ENCODE measurements at regions not wholly inside any gene's neighbourhood (a gene's known extent, or its start where the extent isn't known, plus 50 kb on each side); places are given as distances from the start of the nearest gene placed in this dataset.

GRCh38 chr15:38648121-38648843 is 83.7 kb upstream of the RASGRP1 start:
- no peak for DNase-seq

DNA sequence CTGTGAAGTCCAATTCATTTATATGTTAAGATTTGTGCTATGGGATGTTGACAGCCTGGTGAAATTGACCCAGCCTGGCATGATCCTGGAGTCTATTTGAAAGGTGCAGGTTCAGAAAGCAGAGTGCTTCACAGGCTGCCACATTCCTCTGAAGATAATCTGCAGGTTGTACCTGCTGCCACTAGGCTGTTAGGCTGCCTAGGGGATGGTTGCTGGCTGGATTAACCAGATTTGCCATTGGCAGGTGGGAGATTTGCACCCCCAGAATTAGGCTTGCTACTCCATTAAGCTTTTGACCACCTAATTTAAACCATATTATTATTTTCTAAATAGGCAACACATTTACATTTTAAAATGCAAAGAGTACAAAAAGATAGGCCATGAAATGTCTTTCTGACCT is 85.8 kb upstream of the RASGRP1 start:
- DNase-seq = no peak

GRCh38 chr15:38650936-38651327 is 86.3 kb upstream of the RASGRP1 start:
- DNase-seq = no peak

DNA sequence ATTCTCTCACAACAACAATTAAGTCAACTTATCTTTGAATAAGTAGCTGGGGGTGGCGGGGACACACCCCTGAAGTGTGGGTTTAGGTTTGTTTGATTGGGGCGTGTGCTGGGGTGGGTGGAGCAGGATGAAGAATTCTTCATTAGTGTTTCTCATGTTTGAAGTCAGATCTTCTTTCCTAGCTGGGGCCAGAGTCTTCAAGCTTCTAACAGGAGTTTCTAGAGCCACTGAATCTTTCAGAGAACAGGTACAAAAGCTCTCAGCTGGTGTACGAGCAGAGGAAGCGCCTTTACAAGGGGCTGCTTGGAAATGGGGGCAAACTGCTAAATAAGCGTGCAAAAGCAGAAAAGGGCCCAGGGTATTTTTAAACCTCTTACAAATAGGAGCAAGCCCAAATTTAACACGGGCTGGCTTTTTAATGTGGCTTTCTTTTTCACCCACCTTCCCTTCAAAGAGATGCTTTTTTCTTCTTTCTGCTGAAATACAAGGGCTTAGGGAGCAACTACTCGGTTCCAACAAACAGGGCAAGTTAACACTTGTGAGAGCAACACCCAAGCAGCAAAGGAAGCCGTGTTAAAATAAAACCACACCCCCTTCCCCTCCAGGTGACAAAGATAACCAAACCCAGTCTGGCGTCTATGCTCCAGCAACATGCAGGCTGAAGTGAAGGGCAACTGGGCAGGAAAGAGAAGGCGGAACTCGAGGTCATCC is 86.9 kb upstream of the RASGRP1 start:
- no peak for DNase-seq

DNA sequence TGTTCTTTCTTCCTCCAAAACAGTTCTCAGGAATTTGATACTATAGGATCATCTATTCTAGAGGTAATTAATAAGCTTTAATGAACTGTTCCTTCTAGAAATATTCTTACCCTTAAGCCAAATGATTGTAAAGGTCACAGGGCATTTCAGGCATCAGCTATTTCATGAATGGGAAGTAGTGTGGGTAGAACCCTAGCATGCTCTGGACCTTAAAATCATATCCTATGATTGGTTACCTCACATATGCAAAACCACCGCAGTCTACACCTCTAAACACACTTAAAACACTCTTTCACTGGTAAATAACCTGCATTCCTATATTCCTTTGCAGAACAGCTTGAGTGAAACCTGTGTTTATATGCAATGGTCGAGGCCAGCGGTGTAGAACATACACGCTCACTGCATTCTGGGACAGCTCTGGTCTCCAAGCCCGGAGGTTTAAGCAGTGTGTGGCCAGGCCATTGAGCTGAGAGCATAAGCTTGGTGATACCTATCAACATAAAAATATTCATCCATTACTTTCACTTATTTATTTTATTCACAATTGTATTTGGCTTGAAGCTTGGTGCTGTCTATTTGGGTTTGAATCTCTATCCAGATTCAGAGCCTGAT is 87.7 kb upstream of the RASGRP1 start:
- no peak for DNase-seq

DNA sequence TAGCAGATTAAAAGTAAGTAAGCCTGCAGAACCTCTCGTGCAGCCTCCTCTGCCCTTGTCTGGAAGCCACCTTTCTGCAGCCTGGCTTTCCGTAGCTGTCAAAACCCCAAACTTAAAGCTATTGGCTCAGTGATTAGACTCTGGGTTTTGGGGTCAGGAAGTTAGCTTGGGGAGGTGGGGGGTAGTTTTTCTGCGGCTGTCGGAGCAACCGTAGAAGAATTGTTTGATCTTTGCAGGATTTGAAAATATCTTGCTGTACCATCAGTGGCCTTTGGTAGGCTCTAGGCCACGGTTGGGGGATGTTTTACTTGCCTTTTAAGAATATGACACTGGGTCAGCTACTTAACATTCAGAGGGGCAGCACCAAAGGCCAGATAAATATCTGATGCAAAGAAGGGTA is 88.4 kb upstream of the RASGRP1 start:
- no peak for DNase-seq

- DNase-seq = no peak
Measured at GRCh38 chr15:38658431-38658830, 93.8 kb upstream of the RASGRP1 start.

GRCh38 chr15:38660738-38661137 is 96.1 kb upstream of the RASGRP1 start:
- DNase-seq = no peak

- no peak for DNase-seq
Measured at GRCh38 chr15:38662033-38662802, 97.6 kb upstream of the RASGRP1 start.

DNA sequence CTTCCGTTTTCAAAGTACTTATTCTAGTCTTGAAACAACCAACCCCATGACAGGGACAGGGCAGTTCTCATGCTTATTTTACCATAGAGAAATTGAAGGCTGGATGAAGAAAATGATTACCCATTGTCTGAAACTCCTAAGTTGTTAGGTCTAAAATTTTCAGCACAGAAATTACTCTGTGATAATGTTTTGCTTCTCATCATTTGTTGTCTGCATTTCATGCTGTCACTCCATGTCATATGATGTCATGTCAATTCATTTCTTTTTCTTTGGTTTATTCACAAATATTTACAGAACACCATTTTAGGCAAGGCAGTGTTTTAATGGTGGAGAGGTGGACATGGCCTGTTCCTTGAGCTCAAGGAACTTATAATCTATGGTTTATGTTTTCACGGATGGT is 98.2 kb upstream of the RASGRP1 start:
- no peak for DNase-seq

- DNase-seq = no peak
Measured at GRCh38 chr15:38665586-38666305, 101.1 kb upstream of the RASGRP1 start.

GRCh38 chr15:38666865-38667510 is 102.4 kb upstream of the RASGRP1 start:
- no peak for DNase-seq

DNA sequence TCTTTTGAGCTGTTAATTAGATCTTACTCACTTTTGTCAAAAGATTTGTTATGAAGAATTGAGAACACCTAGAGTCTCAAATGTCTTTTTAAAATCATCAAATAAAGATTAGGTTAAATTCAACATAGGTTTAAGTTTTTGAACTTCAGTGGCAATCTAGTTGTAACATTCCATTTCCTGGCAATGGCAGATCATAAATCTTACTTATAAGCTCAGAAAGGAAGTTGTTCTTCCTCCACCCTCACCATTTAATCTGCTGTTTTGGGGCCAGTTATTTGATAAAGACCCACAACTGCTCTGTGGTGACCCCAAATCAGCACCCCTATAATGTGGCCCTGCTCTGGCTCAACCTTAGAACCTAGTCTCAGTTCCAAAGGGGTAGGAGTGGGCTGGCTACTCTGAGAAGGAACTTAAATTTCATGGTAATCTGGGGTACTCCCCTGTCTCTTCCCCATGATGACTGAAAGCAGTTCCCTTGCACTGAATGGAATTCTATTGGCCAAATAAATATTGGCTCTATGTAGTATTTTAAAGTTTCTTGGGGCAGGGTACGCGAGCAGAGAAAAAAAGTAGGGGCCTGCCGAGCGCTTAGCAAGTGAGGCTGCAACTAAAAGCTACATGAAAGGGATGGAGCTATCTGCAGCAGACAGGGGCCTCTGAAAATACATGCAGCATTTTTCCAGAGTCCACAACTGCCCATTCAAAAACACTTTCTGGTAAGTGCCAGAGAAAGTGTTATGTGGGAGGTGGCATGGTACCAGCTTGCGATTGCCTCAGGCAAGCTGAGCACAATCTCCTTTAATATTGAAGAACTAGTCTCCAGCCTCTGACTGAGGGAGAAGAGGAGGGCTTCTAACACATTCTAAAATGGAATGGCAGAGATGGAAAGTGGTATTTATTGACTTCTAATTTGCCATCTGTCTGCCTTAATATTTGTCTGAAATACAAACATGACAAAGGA is 103.6 kb upstream of the RASGRP1 start:
- no peak for DNase-seq

DNA sequence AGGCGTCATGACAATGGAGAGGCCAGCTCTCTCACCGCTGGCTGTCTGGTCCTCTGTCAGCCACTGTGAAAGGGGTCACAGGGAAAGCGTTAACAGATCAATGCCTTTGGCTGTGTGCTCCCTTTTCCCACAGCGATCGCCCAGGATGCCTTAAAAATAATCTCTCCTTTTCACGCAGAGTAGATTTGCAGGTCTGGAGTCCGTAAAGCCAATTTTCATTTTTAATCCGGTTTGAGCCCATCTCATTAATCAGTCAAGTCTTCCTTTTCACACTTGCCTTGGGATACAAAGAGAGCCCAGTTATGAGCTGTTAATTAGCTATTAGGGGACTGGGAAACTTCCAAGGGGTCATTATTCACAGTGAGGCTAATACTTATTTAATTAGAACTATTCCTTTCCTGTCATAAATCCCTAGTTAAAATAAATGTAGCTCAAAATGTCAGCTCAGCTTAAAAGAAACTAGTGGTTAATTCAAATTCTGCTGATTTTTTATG is 104.3 kb upstream of the RASGRP1 start:
- DNase-seq = no peak

DNA sequence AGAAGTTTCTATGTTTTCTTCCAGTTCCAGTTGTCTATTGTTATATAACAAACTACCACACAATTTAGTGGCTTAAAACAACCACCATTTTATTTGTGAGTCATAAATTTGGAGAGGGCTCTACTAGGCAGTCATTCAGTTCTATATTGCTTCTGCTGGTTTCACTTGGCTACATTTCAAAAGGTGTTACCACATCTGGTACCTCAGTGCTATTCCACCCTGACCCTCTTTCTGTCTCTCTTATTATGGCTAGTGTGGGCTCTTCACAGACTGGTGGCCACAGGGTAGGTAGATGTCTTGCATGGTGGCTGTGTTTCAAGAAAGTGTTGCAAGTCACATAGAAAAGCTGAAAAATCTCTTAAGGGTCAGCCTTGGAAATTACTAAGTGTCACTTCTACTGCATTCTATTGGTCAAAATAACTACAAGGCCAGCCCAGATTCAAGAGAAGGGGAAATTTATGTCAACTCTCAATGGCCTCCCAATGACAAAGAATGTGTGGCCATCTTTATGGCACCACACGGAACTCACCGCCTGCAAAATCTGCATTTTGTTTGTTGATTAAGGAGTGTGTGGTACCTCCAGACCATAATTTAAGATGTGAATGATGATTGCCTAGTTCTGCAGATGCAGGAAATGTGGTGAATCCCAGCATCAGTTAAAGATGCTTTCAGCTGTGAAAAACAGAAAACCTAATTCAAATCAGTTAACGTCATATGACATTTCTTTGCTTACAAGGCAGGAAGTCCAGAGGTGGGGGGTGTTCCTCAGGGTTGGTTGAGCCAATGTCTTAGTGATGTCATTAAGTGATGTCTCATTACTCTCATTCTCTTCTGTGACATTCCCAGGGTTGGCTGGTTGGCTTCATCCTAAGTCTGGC is 105.8 kb upstream of the RASGRP1 start:
- no peak for DNase-seq

DNA sequence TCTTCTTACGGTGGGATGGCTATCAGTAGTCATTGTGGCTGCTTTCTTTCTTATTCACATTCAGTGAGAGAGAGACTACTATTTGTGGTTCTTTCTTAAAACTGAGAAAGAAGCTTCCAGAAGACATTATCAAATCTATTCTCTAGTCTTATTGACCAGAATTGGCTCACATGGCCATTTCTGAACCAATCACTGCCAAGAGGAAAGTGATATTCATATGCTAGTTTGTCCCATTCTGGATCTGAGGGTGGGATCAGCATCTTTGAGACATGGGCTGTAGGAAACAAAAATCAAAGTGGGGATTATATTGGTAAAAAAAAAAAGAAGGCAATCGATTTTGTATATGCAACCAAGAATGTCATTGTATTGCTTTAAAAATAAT is 106.4 kb upstream of the RASGRP1 start:
- no peak for DNase-seq

GRCh38 chr15:38671675-38672254 is 107.2 kb upstream of the RASGRP1 start:
- DNase-seq = no peak

GRCh38 chr15:38672273-38672672 is 107.7 kb upstream of the RASGRP1 start:
- DNase-seq = no peak

Measured in SIG-M5 (cell line).